ENCODE measurements at regions not wholly inside any gene's neighbourhood (a gene's known extent, or its start where the extent isn't known, plus 50 kb on each side); places are given as distances from the start of the nearest gene placed in this dataset.

DNA sequence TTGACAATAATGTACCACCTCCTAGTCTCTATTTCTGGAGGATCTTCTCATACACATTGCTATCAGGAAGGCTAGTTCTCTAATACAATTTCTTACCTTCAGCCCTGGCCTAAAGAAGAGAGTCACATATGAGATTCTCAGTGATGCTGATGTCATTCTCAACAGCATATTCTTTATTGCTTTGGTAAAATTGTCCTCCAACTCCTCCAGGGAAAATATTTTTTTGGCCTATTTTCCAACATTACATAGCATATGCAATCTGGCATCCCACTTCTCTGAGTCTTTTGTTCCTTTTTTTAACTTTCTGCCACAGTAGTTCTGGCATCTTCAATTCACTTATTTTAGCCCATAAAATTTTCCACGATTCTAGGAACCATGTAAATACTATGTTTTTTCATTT, 2363.1 kb downstream of the ARAP2 start:
- Mint-ChIP-seq H3K27me3 (ENCODE audit: unreplicated experiment) (no peaks in the 10 kb centered on the region), H3K27ac (ENCODE audit: unreplicated experiment) (no peak overlapping the region), H3K9me3 (ENCODE audit: unreplicated experiment) (no peaks in the 10 kb centered on the region), H3K4me1 (ENCODE audit: unreplicated experiment) (no peaks in the 10 kb centered on the region), H3K36me3 (ENCODE audit: low read depth, unreplicated experiment) (no peaks in the 10 kb centered on the region), H3K4me3 (ENCODE audit: unreplicated experiment) (no peak overlapping the region)
- DNase-seq (ENCODE audit: low spot score): no peak
- TF ChIP-seq, protein P1, sequence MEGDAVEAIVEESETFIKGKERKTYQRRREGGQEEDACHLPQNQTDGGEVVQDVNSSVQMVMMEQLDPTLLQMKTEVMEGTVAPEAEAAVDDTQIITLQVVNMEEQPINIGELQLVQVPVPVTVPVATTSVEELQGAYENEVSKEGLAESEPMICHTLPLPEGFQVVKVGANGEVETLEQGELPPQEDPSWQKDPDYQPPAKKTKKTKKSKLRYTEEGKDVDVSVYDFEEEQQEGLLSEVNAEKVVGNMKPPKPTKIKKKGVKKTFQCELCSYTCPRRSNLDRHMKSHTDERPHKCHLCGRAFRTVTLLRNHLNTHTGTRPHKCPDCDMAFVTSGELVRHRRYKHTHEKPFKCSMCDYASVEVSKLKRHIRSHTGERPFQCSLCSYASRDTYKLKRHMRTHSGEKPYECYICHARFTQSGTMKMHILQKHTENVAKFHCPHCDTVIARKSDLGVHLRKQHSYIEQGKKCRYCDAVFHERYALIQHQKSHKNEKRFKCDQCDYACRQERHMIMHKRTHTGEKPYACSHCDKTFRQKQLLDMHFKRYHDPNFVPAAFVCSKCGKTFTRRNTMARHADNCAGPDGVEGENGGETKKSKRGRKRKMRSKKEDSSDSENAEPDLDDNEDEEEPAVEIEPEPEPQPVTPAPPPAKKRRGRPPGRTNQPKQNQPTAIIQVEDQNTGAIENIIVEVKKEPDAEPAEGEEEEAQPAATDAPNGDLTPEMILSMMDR (IDR thresholded peaks at IDR 0.05; ENCODE audit: unreplicated experiment): no peak

DNA sequence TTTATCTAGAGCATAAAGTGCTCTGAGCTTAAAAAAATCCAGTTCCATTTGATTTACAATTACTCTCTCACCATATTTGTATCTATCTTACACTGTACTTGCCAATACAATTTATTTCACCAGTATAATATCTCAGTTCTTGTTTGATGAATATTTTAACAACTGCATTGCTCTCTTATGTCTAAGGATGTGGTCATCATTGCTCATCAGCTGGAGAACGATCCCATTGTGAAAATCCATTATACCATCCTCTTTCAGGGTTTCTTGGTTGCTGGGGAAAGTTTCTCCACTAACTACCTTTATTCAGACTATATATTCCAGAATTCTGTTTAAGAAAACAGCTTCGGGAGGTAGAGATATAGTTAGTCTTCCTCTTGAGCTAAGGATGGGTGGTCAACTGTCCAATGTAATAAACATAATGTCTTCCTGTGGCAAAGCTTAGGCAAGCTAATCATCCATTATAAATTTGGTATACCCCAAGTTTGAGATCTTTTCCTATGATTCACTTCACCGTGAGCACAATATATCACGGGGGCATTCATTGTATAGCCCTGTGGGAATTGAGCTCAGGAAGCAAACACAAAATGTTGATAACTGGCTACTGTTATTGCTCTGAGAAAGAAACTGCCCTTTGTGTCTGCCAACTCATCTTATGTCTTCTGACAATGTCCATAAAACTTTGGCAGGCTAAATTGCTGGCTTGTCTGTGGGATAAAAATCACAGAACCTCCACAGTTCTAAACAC, 2361.9 kb downstream of the ARAP2 start:
- H3K4me1 Mint-ChIP-seq (ENCODE audit: unreplicated experiment): peaks cover 5% of the 10 kb centered on the region
- H3K27ac Mint-ChIP-seq (ENCODE audit: unreplicated experiment): no peak overlapping the region
- no peaks in the 10 kb centered on the region for H3K36me3 Mint-ChIP-seq (ENCODE audit: low read depth, unreplicated experiment)
- TF ChIP-seq, protein P1 (IDR thresholded peaks at IDR 0.05; ENCODE audit: unreplicated experiment): no peak
- no peaks in the 10 kb centered on the region for H3K27me3 Mint-ChIP-seq (ENCODE audit: unreplicated experiment)
- DNase-seq (ENCODE audit: low spot score): no peak
- no peak overlapping the region for H3K4me3 Mint-ChIP-seq (ENCODE audit: unreplicated experiment)
- H3K9me3 Mint-ChIP-seq (ENCODE audit: unreplicated experiment): no peaks in the 10 kb centered on the region

DNA sequence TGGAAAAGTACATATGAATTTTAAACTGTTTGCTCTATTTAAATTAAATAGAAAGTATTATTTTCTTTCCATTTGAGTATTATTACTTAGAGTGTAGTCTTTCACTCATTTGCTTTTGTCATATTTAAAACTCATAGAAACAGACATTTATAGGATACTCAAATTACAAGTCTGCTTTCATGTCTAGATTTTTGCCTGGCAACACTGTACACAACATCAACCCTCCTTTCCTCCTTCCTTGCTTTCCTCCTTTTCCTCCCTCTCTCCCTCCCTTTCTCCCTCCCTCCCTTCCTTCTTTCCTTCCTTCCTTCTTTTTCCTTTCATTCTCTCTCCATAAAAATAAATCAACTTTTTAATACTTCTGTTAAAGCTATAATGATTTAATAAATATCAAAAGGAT, 2361.2 kb downstream of the ARAP2 start:
- no peaks in the 10 kb centered on the region for H3K9me3 Mint-ChIP-seq (ENCODE audit: unreplicated experiment)
- TF ChIP-seq, protein P1 (IDR thresholded peaks at IDR 0.05; ENCODE audit: unreplicated experiment): no peak
- no peak overlapping the region for H3K4me3 Mint-ChIP-seq (ENCODE audit: unreplicated experiment)
- no peaks in the 10 kb centered on the region for H3K36me3 Mint-ChIP-seq (ENCODE audit: low read depth, unreplicated experiment)
- H3K27me3 Mint-ChIP-seq (ENCODE audit: unreplicated experiment): no peaks in the 10 kb centered on the region
- H3K4me1 Mint-ChIP-seq (ENCODE audit: unreplicated experiment): peaks cover 8% of the 10 kb centered on the region
- DNase-seq (ENCODE audit: low spot score): no peak
- no peak overlapping the region for H3K27ac Mint-ChIP-seq (ENCODE audit: unreplicated experiment)

DNA sequence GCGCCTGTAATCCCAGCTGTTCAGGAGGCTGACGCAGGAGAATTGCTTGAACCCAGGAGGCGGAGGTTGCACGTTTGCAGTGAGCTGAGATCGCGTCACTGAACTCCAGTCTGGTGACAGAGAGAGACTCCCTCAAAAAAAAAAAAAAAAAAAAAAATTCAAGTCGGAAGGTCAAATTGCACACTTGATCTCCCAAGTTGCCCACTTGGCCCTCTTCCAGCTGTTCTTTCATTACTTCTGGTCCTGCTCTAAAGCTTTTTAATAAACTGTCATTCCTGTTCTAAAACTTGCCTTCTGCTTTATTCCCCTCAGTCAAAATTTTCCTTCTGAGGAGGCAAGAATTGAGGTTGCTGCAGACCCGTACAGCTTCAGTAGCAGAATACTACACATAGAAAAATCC, 2358.0 kb downstream of the ARAP2 start:
- no peak for DNase-seq (ENCODE audit: low spot score)
- TF ChIP-seq, protein P1 (IDR thresholded peaks at IDR 0.05; ENCODE audit: unreplicated experiment): no peak
- H3K36me3 Mint-ChIP-seq (ENCODE audit: low read depth, unreplicated experiment): no peaks in the 10 kb centered on the region
- H3K27ac Mint-ChIP-seq (ENCODE audit: unreplicated experiment): no peak overlapping the region
- H3K27me3 Mint-ChIP-seq (ENCODE audit: unreplicated experiment): no peaks in the 10 kb centered on the region
- H3K9me3 Mint-ChIP-seq (ENCODE audit: unreplicated experiment): no peaks in the 10 kb centered on the region
- H3K4me1 Mint-ChIP-seq (ENCODE audit: unreplicated experiment): peaks cover 8% of the 10 kb centered on the region
- H3K4me3 Mint-ChIP-seq (ENCODE audit: unreplicated experiment): no peak overlapping the region

DNA sequence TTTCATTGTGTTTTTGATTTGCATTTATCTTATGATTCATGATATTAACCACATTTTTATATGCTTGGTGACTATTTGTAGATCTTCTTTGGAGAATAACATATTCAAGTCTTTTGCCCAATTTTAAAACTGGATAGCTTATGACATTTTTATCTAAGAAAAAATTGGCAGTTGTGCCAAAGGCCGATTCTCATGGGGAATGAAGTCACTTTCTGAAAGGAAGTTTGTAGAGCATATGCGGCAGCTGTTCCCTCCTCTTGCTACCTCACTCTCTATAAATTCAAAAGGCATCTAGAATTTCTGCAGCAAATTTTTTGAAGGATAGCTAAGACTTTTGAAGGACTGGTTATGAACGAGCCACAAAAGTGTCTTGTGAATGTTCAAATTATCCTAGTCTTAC, 2353.5 kb downstream of the ARAP2 start:
- no peak overlapping the region for H3K27ac Mint-ChIP-seq (ENCODE audit: unreplicated experiment)
- TF ChIP-seq, protein P1 (IDR thresholded peaks at IDR 0.05; ENCODE audit: unreplicated experiment): no peak
- H3K4me1 Mint-ChIP-seq (ENCODE audit: unreplicated experiment): peaks cover 15% of the 10 kb centered on the region
- H3K27me3 Mint-ChIP-seq (ENCODE audit: unreplicated experiment): no peaks in the 10 kb centered on the region
- no peaks in the 10 kb centered on the region for H3K9me3 Mint-ChIP-seq (ENCODE audit: unreplicated experiment)
- no peak for DNase-seq (ENCODE audit: low spot score)
- H3K4me3 Mint-ChIP-seq (ENCODE audit: unreplicated experiment): no peak overlapping the region
- no peaks in the 10 kb centered on the region for H3K36me3 Mint-ChIP-seq (ENCODE audit: low read depth, unreplicated experiment)

Data from endothelial cell (in vitro differentiated cells).